IPS DF 6.9 (cell line): ENCODE measurements at regions not wholly inside any gene's neighbourhood (a gene's known extent, or its start where the extent isn't known, plus 50 kb on each side); places are given as distances from the start of the nearest gene placed in this dataset.
"Not testable (repeated sequence)": the region's sequence is repeated elsewhere in the genome, so short reads cannot be mapped to it uniquely, and the experiment has no call there.

Experiments used
- DNase-seq: peaks from one replicate; pipeline ENCODE4 v3.0.0-alpha.2; 2013; ENCODE audit warnings: low read depth, low spot score
- H3K27ac ChIP-seq: one replicate; pipeline ENCODE4 v1.5.1; 2013; ENCODE audit warnings: low read length, control low read depth
- H3K27me3 ChIP-seq: 2 replicates; pipeline ENCODE4 v1.6.1; 2013; ENCODE audit warnings: mild to moderate bottlenecking, low read length; ENCODE audit not compliant: control insufficient read depth, insufficient read depth
- H3K36me3 ChIP-seq: 2 replicates; pipeline ENCODE4 v1.6.1; 2013; ENCODE audit warnings: low read length; ENCODE audit not compliant: control insufficient read depth, insufficient read depth
- H3K4me1 ChIP-seq: 2 replicates; pipeline ENCODE4 v1.6.1; 2013; ENCODE audit warnings: low read length; ENCODE audit not compliant: control insufficient read depth, insufficient read depth
- H3K4me3 ChIP-seq: 2 replicates; pipeline ENCODE4 v1.5.1; 2013; ENCODE audit warnings: mild to moderate bottlenecking, low read length
- H3K9me3 ChIP-seq: 2 replicates; pipeline ENCODE4 v1.6.1; 2013; ENCODE audit warnings: low read length, inconsistent platforms; ENCODE audit not compliant: control insufficient read depth, insufficient read depth
- WGBS: extraction: QIAGEN DNeasy Blood & Tissue Kit; methylation state at CpG from one replicate; pipeline ENCODE4 v1.1.7; 2013; ENCODE audit warnings: mixed read lengths, missing lambda C conversion rate; ENCODE audit not compliant: insufficient read length, insufficient coverage; 5-methylcytosine and 5-hydroxymethylcytosine counted together

GRCh38 chr4:17008834-17009345, 110.4 kb upstream of the LDB2 start:
- Histone ChIP-seq H3K27ac (no peak overlapping the region), H3K4me3 (no peak overlapping the region), H3K27me3 (no peaks in the 10 kb centered on the region), H3K4me1 (peaks cover 3% of the 10 kb centered on the region; the same call in 1 of the 2 replicates), H3K9me3 (no peaks in the 10 kb centered on the region), H3K36me3 (no peaks in the 10 kb centered on the region)
- no CpG with 5 or more reads among the region's 2 CpGs for WGBS
- no peak for DNase-seq

- not testable (repeated sequence) for H3K36me3 ChIP-seq, H3K4me3 ChIP-seq, H3K9me3 ChIP-seq, H3K4me1 ChIP-seq, H3K27me3 ChIP-seq, DNase-seq, H3K27ac ChIP-seq
- no CpG with 5 or more reads among the region's 16 CpGs for WGBS
Measured at GRCh38 chr4:17003606-17004392, 105.4 kb upstream of the LDB2 start.

- no peak overlapping the region for H3K27ac ChIP-seq
- DNase-seq = no peak
- no CpG with 5 or more reads among the region's 1 CpG for WGBS
Measured at GRCh38 chr4:16995451-16995850, 97.0 kb upstream of the LDB2 start.

GRCh38 chr4:16993956-16994840, 95.8 kb upstream of the LDB2 start:
- no CpG with 5 or more reads among the region's 5 CpGs for WGBS
- no peak for DNase-seq
- Histone ChIP-seq H3K36me3 (no peaks in the 10 kb centered on the region; the same call in 1 of the 2 replicates), H3K27me3 (no peaks in the 10 kb centered on the region), H3K4me3 (no peak overlapping the region), H3K4me1 (peaks cover 5% of the 10 kb centered on the region; the same call in 1 of the 2 replicates), H3K9me3 (no peaks in the 10 kb centered on the region), H3K27ac (no peak overlapping the region)

More at GRCh38 chr4:16995451-16995850, 97.0 kb upstream of the LDB2 start:
- Histone ChIP-seq H3K36me3 (no peaks in the 10 kb centered on the region; the same call in 1 of the 2 replicates), H3K4me1 (peaks cover 5% of the 10 kb centered on the region; the same call in 1 of the 2 replicates), H3K4me3 (no peak overlapping the region), H3K27me3 (no peaks in the 10 kb centered on the region), H3K9me3 (no peaks in the 10 kb centered on the region)

- WGBS = 100% methylated on average over 1 of the region's 5 CpGs
- Histone ChIP-seq H3K4me3 (no peak overlapping the region), H3K27me3 (no peaks in the 10 kb centered on the region), H3K36me3 (no peaks in the 10 kb centered on the region; the same call in 1 of the 2 replicates), H3K9me3 (no peaks in the 10 kb centered on the region; the same call in 1 of the 2 replicates), H3K4me1 (peaks cover 5% of the 10 kb centered on the region; the same call in 1 of the 2 replicates), H3K27ac (no peak overlapping the region)
- no peak for DNase-seq
Measured at GRCh38 chr4:16992566-16993225, 94.3 kb upstream of the LDB2 start.

- no CpG with 5 or more reads among the region's 5 CpGs for WGBS
- no peaks in the 10 kb centered on the region; the same call in 1 of the 2 replicates for H3K9me3 ChIP-seq
- H3K36me3 ChIP-seq = no peaks in the 10 kb centered on the region; the same call in 1 of the 2 replicates
- no peak overlapping the region for H3K27ac ChIP-seq
- DNase-seq = no peak
- no peak overlapping the region for H3K4me3 ChIP-seq
- H3K27me3 ChIP-seq = no peaks in the 10 kb centered on the region
- H3K4me1 ChIP-seq = peaks cover 5% of the 10 kb centered on the region; the same call in 1 of the 2 replicates
Measured at GRCh38 chr4:16991450-16991849, 93.0 kb upstream of the LDB2 start.

- Histone ChIP-seq H3K36me3 (no peaks in the 10 kb centered on the region), H3K27me3 (no peaks in the 10 kb centered on the region), H3K4me1 (peaks cover 2% of the 10 kb centered on the region; the same call in 1 of the 2 replicates), H3K9me3 (no peaks in the 10 kb centered on the region; the same call in 1 of the 2 replicates), H3K27ac (no peak overlapping the region), H3K4me3 (no peak overlapping the region)
- no CpG with 5 or more reads among the region's 1 CpG for WGBS
- no peak for DNase-seq
Measured at GRCh38 chr4:16989371-16989770, 90.9 kb upstream of the LDB2 start.

GRCh38 chr4:16988814-16989213, 90.4 kb upstream of the LDB2 start:
- Histone ChIP-seq H3K36me3 (no peaks in the 10 kb centered on the region), H3K9me3 (no peaks in the 10 kb centered on the region; the same call in 1 of the 2 replicates), H3K4me1 (peaks cover 2% of the 10 kb centered on the region; the same call in 1 of the 2 replicates), H3K27me3 (no peaks in the 10 kb centered on the region), H3K4me3 (no peak overlapping the region), H3K27ac (no peak overlapping the region)
- no peak for DNase-seq
- no CpG with 5 or more reads among the region's 2 CpGs for WGBS

- H3K27me3 ChIP-seq = no peaks in the 10 kb centered on the region
- no peak overlapping the region for H3K4me3 ChIP-seq
- no peak for DNase-seq
- no peaks in the 10 kb centered on the region for H3K36me3 ChIP-seq
- peaks cover 4% of the 10 kb centered on the region; the same call in 1 of the 2 replicates for H3K4me1 ChIP-seq
- no peaks in the 10 kb centered on the region for H3K9me3 ChIP-seq
- H3K27ac ChIP-seq = no peak overlapping the region
Measured at GRCh38 chr4:16977081-16977480, 78.6 kb upstream of the LDB2 start.

- Histone ChIP-seq H3K27ac (no peak overlapping the region), H3K4me3 (no peak overlapping the region), H3K36me3 (no peaks in the 10 kb centered on the region), H3K4me1 (peaks cover 3% of the 10 kb centered on the region; the same call in 1 of the 2 replicates), H3K27me3 (no peaks in the 10 kb centered on the region), H3K9me3 (no peaks in the 10 kb centered on the region)
- no peak for DNase-seq
- WGBS = no CpG with 5 or more reads among the region's 8 CpGs
Measured at GRCh38 chr4:16969696-16970135, 71.3 kb upstream of the LDB2 start.
